Right lobe of liver (tissue), 6 donors: ENCODE measurements at regions not wholly inside any gene's neighbourhood (a gene's known extent, or its start where the extent isn't known, plus 50 kb on each side); places are given as distances from the start of the nearest gene placed in this dataset.

Experiments
- ATAC-seq, 4 donors: fragments of 200-7000 bp; cut with Tn5 transposase; one replicate each; pipeline ENCODE4 v1.9.1; 2020; ENCODE audit warnings: mild to moderate bottlenecking in 4 of 4, moderate library complexity in 4 of 4
- DNase-seq, 3 donors: peaks; one replicate each; pipeline ENCODE4 v3.0.0-alpha.2; 2020
- H3K27ac ChIP-seq, 3 donors: fragments of 200-600 bp; one replicate each; pipeline ENCODE4 v1.8.0; 2022
- H3K27me3 ChIP-seq, 2 donors: fragments of 200-600 bp; one replicate each; pipeline ENCODE4 v1.8.0; 2022
- H3K36me3 ChIP-seq, 4 donors: fragments of 200-600 bp; sonication (generic) in 1 of 4; one replicate each; pipeline versions ENCODE4 v1.5.1 to v1.8.0; 2017 to 2022; ENCODE audit warnings: control low read depth in 1 of 4
- H3K4me1 ChIP-seq, 4 donors: fragments of 200-600 bp; sonication (generic) in 1 of 4; one replicate each; pipeline versions ENCODE4 v1.5.1 to v1.8.0; 2017 to 2022; ENCODE audit warnings: control low read depth in 1 of 4
- H3K4me3 ChIP-seq, 3 donors: fragments of 200-600 bp; one replicate each; pipeline ENCODE4 v1.8.0; 2022
- H3K9me3 ChIP-seq, 4 donors: fragments of 200-600 bp; sonication (generic) in 1 of 4; one replicate each; pipeline versions ENCODE4 v1.5.1 to v1.8.0; 2017 to 2022; ENCODE audit warnings: control low read depth in 1 of 4
- POLR2A ChIP-seq: fragments of 450-650 bp; IDR thresholded peaks from one replicate; pipeline ENCODE4 v1.6.1; 2017; ENCODE audit warnings: antibody characterized with exemption, mild to moderate bottlenecking
- WGBS: methylation state at CpG from one replicate; pipeline ENCODE4 v1.1.6; 2018; ENCODE audit warnings: low coverage, low lambda C conversion rate; ENCODE audit not compliant: insufficient coverage; ENCODE audit errors: missing lambda C conversion rate; 5-methylcytosine and 5-hydroxymethylcytosine counted together
- intact Hi-C, 2 donors: fragments of 100-400 bp; cut with DNase I; formaldehyde crosslinking; loops; one replicate each; pipeline versions ENCODE4 v1.11.2 to v1.14.1; 2022
- TF ChIP-seq, protein P1 (sequence below), 4 donors: fragments of 200-600 bp in 3 of 4; fragments of 450-650 bp in 1 of 4; IDR thresholded peaks; one replicate each; pipeline versions ENCODE4 v1.5.1 to v1.8.0; 2016 to 2022; ENCODE audit warnings: antibody characterized with exemption in 4 of 4, mild to moderate bottlenecking in 2 of 4
- donor health status: DM: no; HTN: yes; CAD: no.
- donor health status: DM: no; HTN: no; CAD: no.
- donor health status: DM: no; HTN: no; CAD: no.
- donor health status: DM: no; HTN: yes; CAD: no.
- donor health status: DM: no; HTN: yes; CAD: no.

DNA sequence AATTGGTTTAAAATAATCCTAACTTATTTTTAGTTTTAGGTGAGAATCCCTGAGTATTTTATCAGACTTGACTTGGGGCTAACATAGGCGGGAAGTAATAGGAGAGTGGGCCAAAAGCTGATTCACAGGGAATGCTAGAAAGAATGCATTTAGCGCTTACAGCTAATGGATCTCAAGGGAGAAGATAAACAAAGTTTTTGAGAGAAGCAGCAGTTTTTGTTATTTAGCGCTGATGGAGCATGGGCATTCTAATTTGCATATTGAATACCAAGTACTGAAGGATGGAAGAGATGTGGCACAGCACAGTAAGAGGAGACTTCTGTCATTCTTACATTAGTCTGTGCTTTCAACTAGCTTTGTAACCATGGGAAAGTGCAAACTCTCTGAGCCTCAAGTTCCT, 436.0 kb upstream of the FBXO33 start:
- ATAC-seq (no peak), DNase-seq (no peak)
- TF ChIP-seq POLR2A: no peak
- intact Hi-C loops: no loop called here
- no peaks in the 10 kb centered on the region for H3K36me3 ChIP-seq
- H3K27ac ChIP-seq: no peak overlapping the region
- WGBS: 56% methylated on average over 3 of the region's 3 CpGs
- no peaks in the 10 kb centered on the region for H3K9me3 ChIP-seq
- H3K4me3 ChIP-seq: no peak overlapping the region
- H3K27me3 ChIP-seq: no peaks in the 10 kb centered on the region
- H3K4me1 ChIP-seq: no peaks in the 10 kb centered on the region

DNA sequence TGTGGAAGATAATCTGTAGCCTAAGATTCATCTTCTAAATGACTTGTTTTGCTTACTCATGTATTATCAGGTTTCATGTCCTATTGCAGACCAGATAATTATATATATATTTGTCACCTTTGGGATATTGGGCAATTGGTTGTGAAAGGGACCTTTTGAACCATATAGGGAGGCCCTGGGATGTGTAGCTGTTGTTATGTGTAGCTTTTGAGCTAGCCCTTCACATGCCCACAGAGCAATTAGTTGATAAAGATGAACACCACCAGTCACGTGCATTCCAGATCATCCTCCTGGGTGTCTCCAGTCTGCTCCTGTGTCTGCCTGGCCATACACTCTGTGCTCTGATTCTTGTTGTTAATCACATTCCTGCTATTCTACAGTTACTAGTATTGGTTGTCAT, 431.2 kb upstream of the FBXO33 start:
- Histone ChIP-seq H3K4me1 (no peaks in the 10 kb centered on the region), H3K27ac (no peak overlapping the region), H3K9me3 (no peaks in the 10 kb centered on the region), H3K27me3 (no peaks in the 10 kb centered on the region), H3K4me3 (no peak overlapping the region), H3K36me3 (no peaks in the 10 kb centered on the region)
- ATAC-seq (no peak), DNase-seq (no peak)
- 57% methylated on average over 1 of the region's 1 CpG for WGBS
- intact Hi-C loops: no loop called here
- no peak for TF ChIP-seq POLR2A
- TF ChIP-seq, protein P1, sequence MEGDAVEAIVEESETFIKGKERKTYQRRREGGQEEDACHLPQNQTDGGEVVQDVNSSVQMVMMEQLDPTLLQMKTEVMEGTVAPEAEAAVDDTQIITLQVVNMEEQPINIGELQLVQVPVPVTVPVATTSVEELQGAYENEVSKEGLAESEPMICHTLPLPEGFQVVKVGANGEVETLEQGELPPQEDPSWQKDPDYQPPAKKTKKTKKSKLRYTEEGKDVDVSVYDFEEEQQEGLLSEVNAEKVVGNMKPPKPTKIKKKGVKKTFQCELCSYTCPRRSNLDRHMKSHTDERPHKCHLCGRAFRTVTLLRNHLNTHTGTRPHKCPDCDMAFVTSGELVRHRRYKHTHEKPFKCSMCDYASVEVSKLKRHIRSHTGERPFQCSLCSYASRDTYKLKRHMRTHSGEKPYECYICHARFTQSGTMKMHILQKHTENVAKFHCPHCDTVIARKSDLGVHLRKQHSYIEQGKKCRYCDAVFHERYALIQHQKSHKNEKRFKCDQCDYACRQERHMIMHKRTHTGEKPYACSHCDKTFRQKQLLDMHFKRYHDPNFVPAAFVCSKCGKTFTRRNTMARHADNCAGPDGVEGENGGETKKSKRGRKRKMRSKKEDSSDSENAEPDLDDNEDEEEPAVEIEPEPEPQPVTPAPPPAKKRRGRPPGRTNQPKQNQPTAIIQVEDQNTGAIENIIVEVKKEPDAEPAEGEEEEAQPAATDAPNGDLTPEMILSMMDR (IDR thresholded peaks at IDR 0.05): no peak

DNA sequence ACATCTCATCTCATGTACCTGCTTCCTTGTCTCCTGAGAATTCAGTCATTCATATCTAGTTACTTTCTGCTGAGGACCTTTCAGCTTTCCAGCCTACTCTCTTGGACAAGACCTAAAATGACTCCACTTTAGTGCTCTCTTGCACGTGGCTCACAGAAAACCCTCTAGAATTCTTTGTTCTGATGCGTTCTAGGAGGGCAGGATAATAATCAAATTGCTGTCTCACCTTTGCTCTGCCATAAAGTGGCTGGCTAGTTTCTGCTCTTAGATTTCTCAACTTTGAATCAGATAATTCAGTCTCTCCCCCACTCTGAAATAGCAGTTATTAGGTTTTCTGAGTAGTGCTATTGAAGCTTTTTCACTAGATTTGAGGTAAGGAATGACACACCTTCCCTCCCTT, 429.5 kb upstream of the FBXO33 start:
- H3K36me3 ChIP-seq: no peaks in the 10 kb centered on the region
- no peaks in the 10 kb centered on the region for H3K9me3 ChIP-seq
- intact Hi-C loops: no loop called here
- H3K4me3 ChIP-seq: no peak overlapping the region
- no peak for DNase-seq
- WGBS: 44% methylated on average over 2 of the region's 2 CpGs
- no peak overlapping the region for H3K27ac ChIP-seq
- ATAC-seq: no peak
- no peaks in the 10 kb centered on the region for H3K27me3 ChIP-seq
- no peaks in the 10 kb centered on the region for H3K4me1 ChIP-seq
- TF ChIP-seq POLR2A: no peak
- TF ChIP-seq, protein P1 (IDR thresholded peaks at IDR 0.05): no peak

DNA sequence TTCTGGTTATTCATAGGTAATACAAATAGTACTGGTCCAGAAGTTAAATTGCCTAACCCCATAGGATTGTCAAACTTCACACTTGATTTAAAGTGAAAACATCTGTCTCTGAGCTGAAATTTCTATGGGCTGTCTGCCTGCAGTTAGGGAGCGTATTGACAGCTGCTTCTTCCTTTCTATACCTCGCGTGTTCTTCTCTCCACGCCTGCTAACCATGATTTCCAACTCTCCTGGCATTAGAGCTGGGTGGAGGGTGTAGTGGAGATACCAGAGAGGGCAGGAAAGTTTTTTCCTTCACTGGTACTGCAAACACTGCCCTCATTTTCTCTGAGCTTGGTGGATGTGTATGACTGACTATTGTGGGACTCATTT, 429.0 kb upstream of the FBXO33 start:
- Histone ChIP-seq H3K36me3 (no peaks in the 10 kb centered on the region), H3K9me3 (no peaks in the 10 kb centered on the region), H3K4me1 (no peaks in the 10 kb centered on the region), H3K27me3 (no peaks in the 10 kb centered on the region), H3K27ac (no peak overlapping the region), H3K4me3 (no peak overlapping the region)
- ATAC-seq (no peak), DNase-seq (no peak)
- intact Hi-C loops: no loop called here
- 31% methylated on average over 4 of the region's 4 CpGs for WGBS
- TF ChIP-seq, protein P1 (IDR thresholded peaks at IDR 0.05): no peak
- TF ChIP-seq POLR2A: no peak

DNA sequence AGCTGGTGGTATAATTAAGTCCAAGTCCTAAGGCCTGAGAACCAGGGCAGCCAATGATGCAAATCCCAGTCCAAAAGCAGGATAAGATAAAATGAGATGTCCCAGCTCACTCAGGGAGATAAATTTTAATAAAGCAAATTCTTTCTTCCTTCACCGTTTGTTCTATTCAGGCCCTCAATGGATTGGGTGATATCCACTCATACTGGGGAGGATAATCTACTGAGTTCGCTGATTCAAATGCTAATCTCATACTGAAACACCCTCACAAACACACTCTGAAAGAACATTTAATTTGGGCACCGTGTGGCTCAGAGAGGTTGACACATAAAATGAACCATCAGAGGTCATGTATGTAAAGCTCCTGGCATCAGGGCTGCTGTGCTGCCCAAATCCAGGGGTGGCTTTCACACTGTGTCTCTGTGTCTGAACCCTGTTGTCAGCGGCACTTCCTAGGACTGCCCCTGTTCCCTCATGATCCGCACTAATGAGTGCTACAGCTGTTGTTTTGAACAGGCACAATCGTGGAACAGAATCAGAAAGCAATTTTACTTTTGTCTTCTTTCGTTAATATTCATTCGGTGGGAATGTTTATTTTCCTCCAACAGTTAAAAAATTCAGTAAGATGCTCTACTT, 428.5 kb upstream of the FBXO33 start:
- Histone ChIP-seq H3K4me3 (no peak overlapping the region), H3K36me3 (no peaks in the 10 kb centered on the region), H3K9me3 (no peaks in the 10 kb centered on the region), H3K4me1 (no peaks in the 10 kb centered on the region), H3K27ac (no peak overlapping the region), H3K27me3 (no peaks in the 10 kb centered on the region)
- TF ChIP-seq, protein P1 (IDR thresholded peaks at IDR 0.05): no peak
- TF ChIP-seq POLR2A: no peak
- intact Hi-C loops: no loop called here
- DNase-seq: no peak
- 49% methylated on average over 7 of the region's 8 CpGs for WGBS
- ATAC-seq: no peak
